ENCODE measurements at regions not wholly inside any gene's neighbourhood (a gene's known extent, or its start where the extent isn't known, plus 50 kb on each side); places are given as distances from the start of the nearest gene placed in this dataset.
"Not testable (repeated sequence)": the region's sequence is repeated elsewhere in the genome, so short reads cannot be mapped to it uniquely, and the experiment has no call there.

DNA sequence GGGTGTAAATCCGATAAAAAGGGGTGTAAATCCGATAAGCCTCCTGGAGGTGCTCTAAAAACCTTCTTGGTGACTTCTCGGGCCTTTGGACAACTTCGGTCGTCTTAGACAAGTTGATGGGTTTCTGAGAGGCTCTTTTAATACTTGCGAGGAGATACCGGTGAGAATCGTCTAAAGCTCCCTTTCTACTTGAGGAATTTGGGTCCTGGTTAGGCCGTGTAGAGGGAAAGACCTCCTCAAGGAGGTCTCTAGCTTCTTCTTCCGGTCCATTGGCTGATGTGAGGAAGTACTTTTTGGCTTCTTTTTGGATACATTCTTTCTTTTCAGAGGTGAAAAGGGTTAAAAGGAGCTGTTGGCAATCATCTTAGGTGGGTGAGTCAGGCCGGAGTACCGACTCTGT, 128.5 kb downstream of the ART5 start:
- not testable (repeated sequence) for FAIRE-seq

DNA sequence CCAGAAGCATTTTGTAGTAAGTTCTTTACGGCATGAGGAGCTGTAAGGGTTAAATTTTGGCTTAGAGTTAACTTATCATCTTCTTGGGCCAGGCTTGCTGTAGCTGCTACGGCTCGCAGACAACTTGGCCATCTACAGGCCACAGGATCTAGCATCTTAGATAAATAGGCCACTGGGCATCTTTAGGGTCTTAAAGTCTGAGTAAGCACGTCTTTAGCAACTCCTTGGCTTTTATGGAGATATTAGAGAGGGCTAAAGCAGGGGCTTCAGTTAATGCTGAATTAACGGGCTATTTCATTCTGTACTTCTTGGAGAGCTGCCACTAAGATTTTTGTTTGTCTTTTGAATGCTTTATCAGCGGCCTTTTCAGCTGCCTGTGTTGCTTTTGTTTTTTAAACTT, 129.0 kb downstream of the ART5 start:
- FAIRE-seq: not testable (repeated sequence)

GRCh38 chr11:3512133-3512703, 129.6 kb downstream of the ART5 start:
- not testable (repeated sequence) for FAIRE-seq

GRCh38 chr11:3511416-3512132, 130.2 kb downstream of the ART5 start:
- not testable (repeated sequence) for FAIRE-seq

DNA sequence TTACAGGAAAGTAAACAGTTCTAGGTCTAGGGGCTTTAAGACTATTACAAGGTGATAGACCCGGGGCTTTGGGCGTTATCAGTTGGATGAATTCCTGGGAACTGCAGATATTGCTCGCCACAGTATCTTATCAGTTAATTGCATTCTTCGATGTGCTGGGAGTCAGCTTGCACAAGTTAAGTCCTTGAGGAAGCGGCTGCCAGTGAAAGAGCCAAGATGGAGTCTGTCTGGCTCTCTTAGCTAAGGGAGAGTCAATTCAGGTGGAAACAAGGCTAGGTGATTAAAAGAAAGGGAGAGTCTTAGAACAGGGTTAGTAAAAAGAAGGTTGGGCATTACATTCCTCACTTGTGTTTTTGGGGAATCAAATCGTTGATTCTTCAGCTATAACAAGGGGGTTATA, 130.6 kb upstream of the ZNF195 start:
- not testable (repeated sequence) for FAIRE-seq

GRCh38 chr11:3499198-3499597, 120.3 kb upstream of the ZNF195 start:
- not testable (repeated sequence) for FAIRE-seq

DNA sequence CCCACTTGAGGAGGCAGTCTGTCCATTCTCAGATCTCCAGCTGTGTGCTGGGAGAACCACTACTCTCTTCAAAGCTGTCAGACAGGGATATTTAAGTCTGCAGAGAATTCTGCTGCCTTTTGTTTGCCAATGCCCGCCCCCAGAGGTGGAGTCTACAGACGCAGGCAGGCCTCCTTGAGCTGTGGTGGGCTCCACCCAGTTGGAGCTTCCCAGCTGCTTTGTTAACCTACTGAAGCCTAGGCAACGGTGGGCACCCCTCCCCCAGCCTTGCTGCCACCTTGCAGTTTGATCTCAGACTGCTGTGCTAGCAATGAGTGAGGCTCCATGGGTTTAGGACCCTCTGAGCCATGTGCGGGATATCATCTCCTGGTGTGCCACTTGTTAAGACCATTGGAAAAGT, 119.4 kb upstream of the ZNF195 start:
- FAIRE-seq: not testable (repeated sequence)

GRCh38 chr11:3493152-3493551, 114.2 kb upstream of the ZNF195 start:
- not testable (repeated sequence) for FAIRE-seq

DNA sequence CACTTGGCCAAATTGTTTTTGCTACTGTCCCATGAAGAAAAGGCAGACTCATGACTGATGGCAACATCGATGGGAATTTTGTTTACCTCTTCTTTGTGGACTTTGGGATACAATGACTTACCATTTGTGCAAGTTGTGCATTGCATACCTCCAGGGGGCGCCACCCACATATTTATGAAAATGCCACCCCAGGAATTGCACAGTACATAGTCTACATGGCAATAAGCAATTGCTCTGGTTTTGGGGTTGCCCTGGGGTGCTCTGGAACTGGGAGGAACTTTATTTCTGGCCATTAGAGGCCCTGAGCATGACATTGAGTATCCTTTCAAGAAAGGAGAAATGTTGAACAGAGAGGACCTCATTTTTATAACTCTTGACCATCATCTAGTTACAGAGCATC, 109.1 kb upstream of the ZNF195 start:
- FAIRE-seq: not testable (repeated sequence)

DNA sequence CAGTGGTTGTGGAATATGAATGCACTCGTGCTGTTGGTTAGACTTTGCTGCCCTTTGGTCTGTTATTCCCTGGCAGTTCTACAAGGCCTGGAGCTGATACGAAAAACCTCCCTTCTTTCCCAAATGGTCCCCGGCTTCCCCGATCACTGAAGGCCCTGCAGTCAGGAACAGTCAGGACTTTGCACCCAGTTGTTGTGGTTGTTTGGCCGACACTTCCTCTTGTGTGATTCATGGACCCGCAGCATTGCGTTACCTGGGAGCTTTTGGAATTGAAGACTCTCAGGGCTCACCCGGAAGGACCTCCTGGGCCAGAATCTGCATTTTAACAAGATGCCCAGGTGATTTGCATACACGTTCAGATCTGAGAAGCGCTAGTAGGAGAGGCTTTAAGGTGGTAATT, 106.8 kb upstream of the ZNF195 start:
- not testable (repeated sequence) for FAIRE-seq

GRCh38 chr11:3476937-3477885, 98.3 kb upstream of the ZNF195 start:
- FAIRE-seq: not testable (repeated sequence)

DNA sequence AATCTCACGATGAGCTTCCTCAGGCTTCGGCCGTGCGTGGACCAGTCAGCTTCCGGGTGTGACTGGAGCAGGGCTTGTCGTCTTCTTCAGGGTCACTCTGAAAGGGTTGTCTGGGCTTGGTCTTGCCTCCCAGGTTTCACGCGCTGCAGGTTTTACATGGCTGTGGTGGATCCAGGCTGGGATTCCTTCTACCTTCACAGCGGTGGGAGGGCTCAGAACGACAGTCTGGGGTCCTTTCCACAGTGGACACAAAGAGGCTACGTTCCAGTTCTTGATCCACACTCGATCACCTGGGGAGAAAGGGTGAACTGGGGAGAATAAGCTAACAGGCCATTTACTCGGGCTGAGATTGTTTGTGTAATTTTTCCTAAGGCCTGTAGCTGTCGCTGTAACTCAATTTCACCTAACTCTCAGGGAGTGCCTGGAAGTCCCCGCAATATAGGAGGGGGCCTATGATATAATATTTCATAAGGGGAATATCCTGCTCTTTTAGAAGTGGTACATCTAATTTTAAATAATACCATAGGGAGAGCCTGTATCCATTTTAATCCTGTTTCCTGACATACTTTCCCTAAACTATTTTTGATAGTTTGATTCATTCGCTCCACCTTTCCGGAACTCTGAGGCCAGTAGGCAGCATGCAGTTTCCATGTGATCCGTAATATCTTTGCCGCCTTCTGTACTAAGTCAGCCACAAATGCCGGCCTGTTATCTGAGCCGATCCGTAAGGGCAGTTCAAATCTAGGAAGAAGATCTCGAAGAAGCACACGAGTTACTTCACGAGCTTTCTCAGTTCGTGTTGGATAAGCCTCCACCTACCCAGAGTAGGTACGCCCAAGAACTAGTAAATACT, 97.4 kb upstream of the ZNF195 start:
- FAIRE-seq: not testable (repeated sequence)

GRCh38 chr11:3468963-3469362, 90.0 kb upstream of the ZNF195 start:
- not testable (repeated sequence) for FAIRE-seq

DNA sequence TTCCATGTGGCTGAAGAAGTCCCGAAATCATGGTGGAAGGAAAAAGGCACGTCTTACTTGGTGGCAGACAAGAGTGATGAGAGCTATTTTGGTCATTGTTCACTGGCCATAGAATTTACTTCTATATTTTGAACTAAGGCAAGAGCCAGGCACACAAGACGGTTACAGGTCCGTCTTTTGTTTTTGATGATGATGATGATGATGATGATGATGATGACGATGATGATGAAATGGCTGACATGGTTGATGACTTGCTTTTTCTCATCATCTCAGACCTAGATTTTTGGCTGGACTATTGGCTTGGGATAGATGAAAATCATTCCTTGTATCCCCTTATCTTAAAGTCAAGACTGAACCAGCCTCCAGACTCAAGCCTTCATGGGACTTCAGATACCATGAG, 88.7 kb upstream of the ZNF195 start:
- FAIRE-seq: not testable (repeated sequence)

- not testable (repeated sequence) for FAIRE-seq
Observed at GRCh38 chr11:3455666-3456065, 76.7 kb upstream of the ZNF195 start.

DNA sequence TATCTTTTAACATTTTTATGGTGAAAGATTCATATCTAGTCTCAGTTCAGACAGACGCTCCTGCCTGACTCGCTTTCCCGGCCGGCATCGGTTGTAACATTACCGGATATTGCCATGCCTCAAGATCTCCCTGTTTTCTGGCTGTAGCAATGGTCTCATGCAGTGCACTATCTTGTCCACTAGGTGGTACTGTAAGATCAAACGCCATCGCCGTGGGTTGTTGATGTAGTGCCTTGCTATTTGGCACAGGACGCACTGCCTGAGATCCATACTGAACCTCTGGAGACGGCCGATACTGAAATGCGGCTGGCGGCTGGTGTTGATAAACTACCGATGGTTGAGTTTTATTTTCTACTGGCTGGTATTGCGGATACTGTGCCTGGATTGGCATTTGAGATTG, 75.9 kb upstream of the ZNF195 start:
- FAIRE-seq: peak; percentile 11

DNA sequence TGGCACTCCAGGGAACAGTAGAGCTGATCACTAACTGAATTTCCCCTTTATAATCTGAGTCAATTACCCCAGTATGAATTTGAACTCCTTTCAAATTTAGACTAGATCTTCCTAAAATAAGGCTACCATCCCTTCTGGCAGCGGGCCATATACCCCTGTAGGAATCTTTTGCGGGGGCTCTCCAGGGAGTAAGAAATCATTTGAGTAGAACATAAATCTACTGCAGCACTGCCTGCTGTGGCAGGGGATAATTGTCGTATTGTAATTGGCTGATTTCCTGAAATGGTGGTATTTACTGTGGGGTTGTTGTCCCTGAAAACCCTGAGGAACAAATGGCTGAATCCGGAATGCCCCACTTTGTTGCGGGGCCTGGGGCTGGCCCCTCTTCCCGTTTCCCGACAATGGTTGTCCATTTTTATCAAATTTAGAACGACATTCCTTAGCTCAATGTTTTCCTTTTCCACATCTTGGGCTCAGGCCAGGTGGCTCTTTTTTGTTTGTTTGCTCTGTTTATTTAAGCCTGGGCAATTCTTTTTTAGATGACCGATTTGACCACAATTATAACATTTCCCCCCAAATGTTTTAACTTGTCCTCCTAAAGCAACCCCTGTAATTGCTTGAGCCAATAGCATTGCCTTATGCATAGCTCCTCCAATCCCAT, 74.8 kb upstream of the ZNF195 start:
- FAIRE-seq: not testable (repeated sequence)

GRCh38 chr11:3450822-3451221, 71.9 kb upstream of the ZNF195 start:
- FAIRE-seq: not testable (repeated sequence)

- FAIRE-seq: not testable (repeated sequence)
Observed at GRCh38 chr11:3445535-3445934, 66.6 kb upstream of the ZNF195 start.

- FAIRE-seq: not testable (repeated sequence)
Observed at GRCh38 chr11:3444420-3444744, 65.4 kb upstream of the ZNF195 start.

- FAIRE-seq: not testable (repeated sequence)
Observed at GRCh38 chr11:3443700-3444419, 64.9 kb upstream of the ZNF195 start.

Measured in TTC549 (cell line).